ENCODE measurements at regions not wholly inside any gene's neighbourhood (a gene's known extent, or its start where the extent isn't known, plus 50 kb on each side); places are given as distances from the start of the nearest gene placed in this dataset.

DNA sequence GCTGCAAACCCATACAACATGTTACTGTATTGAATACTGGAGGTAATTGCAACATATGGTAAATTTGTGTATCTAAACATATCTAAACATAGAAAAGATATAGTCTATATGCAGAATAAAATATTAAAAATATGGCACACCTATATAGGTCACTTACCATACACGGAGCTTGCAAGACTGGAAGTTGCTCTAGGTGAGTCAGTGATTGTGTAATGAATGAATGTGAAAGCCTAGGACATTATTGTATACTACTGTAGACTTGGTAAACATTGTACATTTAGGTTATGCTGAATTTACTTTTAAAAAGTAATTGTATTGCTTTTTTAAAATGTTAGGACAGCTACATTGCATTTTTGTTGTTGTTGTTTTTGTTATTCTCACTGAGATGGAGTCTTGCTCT, 968.8 kb downstream of the TLE1 start:
- DNase-seq (ENCODE audit: low read depth, low spot score), result no peak
- no peak overlapping the region for H3K27ac ChIP-seq (ENCODE audit: control insufficient read depth, insufficient read depth)
- no TSS peak for BruUV-seq (replicated peaks)
- in situ Hi-C loops (cut with MboI), result no loop called here
- H3K9me3 ChIP-seq (replicated peaks; ENCODE audit: control insufficient read depth, insufficient read depth, low read length), result no peaks in the 10 kb centered on the region
- H3K4me1 ChIP-seq (ENCODE audit: control insufficient read depth, insufficient read depth, low read length), result no peaks in the 10 kb centered on the region
- no peaks in the 10 kb centered on the region for H4K20me1 ChIP-seq (ENCODE audit: control insufficient read depth, insufficient read depth)
- FAIRE-seq, result no peak
- H2AFZ ChIP-seq (ENCODE audit: control insufficient read depth, low read depth, low read length), result no peak overlapping the region
- TF ChIP-seq CBX5 (IDR thresholded peaks at IDR 0.05; ENCODE audit: low read depth), result no peak
- no peak for TF ChIP-seq KLF5 (IDR thresholded peaks at IDR 0.05; ENCODE audit: partially characterized antibody)
- TF ChIP-seq CHD1 (IDR thresholded peaks at IDR 0.05; ENCODE audit: low read depth, low read length), result no peak
- TF ChIP-seq, protein P1, sequence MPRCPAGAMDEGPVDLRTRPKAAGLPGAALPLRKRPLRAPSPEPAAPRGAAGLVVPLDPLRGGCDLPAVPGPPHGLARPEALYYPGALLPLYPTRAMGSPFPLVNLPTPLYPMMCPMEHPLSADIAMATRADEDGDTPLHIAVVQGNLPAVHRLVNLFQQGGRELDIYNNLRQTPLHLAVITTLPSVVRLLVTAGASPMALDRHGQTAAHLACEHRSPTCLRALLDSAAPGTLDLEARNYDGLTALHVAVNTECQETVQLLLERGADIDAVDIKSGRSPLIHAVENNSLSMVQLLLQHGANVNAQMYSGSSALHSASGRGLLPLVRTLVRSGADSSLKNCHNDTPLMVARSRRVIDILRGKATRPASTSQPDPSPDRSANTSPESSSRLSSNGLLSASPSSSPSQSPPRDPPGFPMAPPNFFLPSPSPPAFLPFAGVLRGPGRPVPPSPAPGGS (IDR thresholded peaks at IDR 0.05; ENCODE audit: borderline replicate concordance, insufficient read depth, low read depth, low read length, poor library complexity, severe bottlenecking), result no peak
- TF ChIP-seq RELA (IDR thresholded peaks at IDR 0.05; ENCODE audit: borderline replicate concordance, partially characterized antibody), result no peak
- no peak for TF ChIP-seq FOS (IDR thresholded peaks at IDR 0.05; ENCODE audit: borderline replicate concordance, extremely low read depth, insufficient read length)
- TF ChIP-seq POU2F2 (IDR thresholded peaks at IDR 0.05; ENCODE audit: borderline replicate concordance, low read depth, low read length), result no peak
- TF ChIP-seq TCF3 (IDR thresholded peaks at IDR 0.05; ENCODE audit: borderline replicate concordance, insufficient read depth, low read depth, low read length), result no peak
- TF ChIP-seq EP300 (IDR thresholded peaks at IDR 0.05; ENCODE audit: borderline replicate concordance in 1 of 2, control insufficient read depth in 1 of 2, low read depth in 2 of 2, low read length in 2 of 2), result no peak
- no peak for TF ChIP-seq ZNF207 (IDR thresholded peaks at IDR 0.05; ENCODE audit: borderline replicate concordance)
- TF ChIP-seq MTA2 (IDR thresholded peaks at IDR 0.05; ENCODE audit: low read depth), result no peak
- no peak for TF ChIP-seq SIN3A (IDR thresholded peaks at IDR 0.05; ENCODE audit: low read depth, low read length)
- TF ChIP-seq PKNOX1 (IDR thresholded peaks at IDR 0.05), result no peak
- no peak for TF ChIP-seq TCF12 (IDR thresholded peaks at IDR 0.05; ENCODE audit: low read depth, low read length)
- TF ChIP-seq KDM1A (IDR thresholded peaks at IDR 0.05; ENCODE audit: borderline replicate concordance), result no peak
- WGBS (ENCODE audit: insufficient coverage, insufficient replicate concordance, low lambda C conversion rate, missing lambda C conversion rate), result 0% methylated on average over 1 of the region's 1 CpG
- no peaks in the 10 kb centered on the region for H3K36me3 ChIP-seq (ENCODE audit: control insufficient read depth in 2 of 2, insufficient read depth in 2 of 2, low read length in 1 of 2)
- no peak overlapping the region for H3K4me2 ChIP-seq (ENCODE audit: control insufficient read depth, insufficient read depth)
- RAD21 ChIA-PET (ENCODE audit: unreplicated experiment), result no interaction called here
- no peaks in the 10 kb centered on the region for H3K79me2 ChIP-seq (ENCODE audit: control insufficient read depth, insufficient read depth, low read length)
- no peak overlapping the region for H3K9ac ChIP-seq (ENCODE audit: control insufficient read depth, insufficient read depth, low read length)
- POLR2A ChIA-PET, result no interaction called here
- H3K27me3 ChIP-seq (replicated peaks in 1 of 2; ENCODE audit: control insufficient read depth in 2 of 2, insufficient read depth in 2 of 2, low read length in 1 of 2), result no peaks in the 10 kb centered on the region
- intact Hi-C loops (cut with micrococcal nuclease; ENCODE audit: unreplicated experiment), result no loop called here
- SMC1A ChIA-PET (ENCODE audit: uncharacterized antibody, unreplicated experiment), result interaction anchor here (0.6 kb wide), 1 partner anchor 78 kb away, joined by 3 read pairs; no protein-coding TSS in a partner anchor
- CTCF ChIA-PET, result no interaction called here
- H3K4me3 ChIP-seq, result no peak overlapping the region
- no peak for ATAC-seq

Data from GM12878 (cell line).